ENCODE measurements at regions not wholly inside any gene's neighbourhood (a gene's known extent, or its start where the extent isn't known, plus 50 kb on each side); places are given as distances from the start of the nearest gene placed in this dataset.
"Not testable (repeated sequence)": the region's sequence is repeated elsewhere in the genome, so short reads cannot be mapped to it uniquely, and the experiment has no call there.

DNA sequence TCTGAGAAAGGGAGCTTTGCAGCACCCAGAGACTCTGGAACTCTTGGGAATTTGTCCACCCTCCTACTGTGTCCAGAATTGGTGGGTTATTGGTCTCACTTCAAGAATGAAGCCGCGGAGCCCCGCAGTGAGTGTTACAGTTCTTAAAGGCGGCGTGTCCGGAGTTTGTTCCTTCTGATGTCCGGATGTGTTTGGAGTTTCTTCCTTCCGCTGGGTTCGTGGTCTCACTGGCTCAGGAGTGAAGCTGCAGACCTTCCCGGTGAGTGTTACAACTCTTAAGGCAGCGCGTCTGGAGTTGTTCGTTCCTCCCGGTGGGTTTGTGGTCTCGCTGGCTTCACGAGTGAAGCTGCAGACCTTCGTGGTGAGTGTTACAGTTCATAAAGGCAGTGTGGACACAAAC is 824.7 kb downstream of the LRRTM4 start:
- H3K4me3 Mint-ChIP-seq; H3K27me3 Mint-ChIP-seq; H3K27ac Mint-ChIP-seq; H3K36me3 Mint-ChIP-seq; ATAC-seq (ENCODE audit: low read depth); H3K9me3 Mint-ChIP-seq; H3K4me1 Mint-ChIP-seq; DNase-seq (ENCODE audit: low spot score in 2 of 2): not testable (repeated sequence)

DNA sequence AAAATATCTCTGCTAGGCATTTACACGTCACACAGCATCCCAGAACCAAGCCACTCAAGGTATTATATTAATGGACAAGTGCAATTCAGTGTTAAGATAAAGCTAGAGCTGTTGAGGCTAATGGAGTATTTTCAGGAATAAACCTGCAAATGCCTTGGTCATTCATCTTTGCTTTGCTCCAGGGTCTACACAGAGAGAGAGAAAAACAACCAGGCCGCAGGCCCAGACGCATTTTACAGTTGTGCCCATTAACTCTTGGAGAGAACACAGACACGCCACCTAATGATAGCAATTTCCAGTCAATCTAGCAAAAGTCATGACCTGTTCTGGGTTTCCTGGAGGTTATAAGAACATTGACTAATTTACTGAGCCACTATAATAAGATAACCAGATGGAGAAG is 829.3 kb downstream of the LRRTM4 start:
- no peaks in the 10 kb centered on the region for H3K27me3 Mint-ChIP-seq
- H3K27ac Mint-ChIP-seq: no peak overlapping the region
- DNase-seq (ENCODE audit: low spot score in 2 of 2) (no peak), ATAC-seq (ENCODE audit: low read depth) (no peak)
- H3K9me3 Mint-ChIP-seq: peaks cover 5% of the 10 kb centered on the region
- no peaks in the 10 kb centered on the region for H3K36me3 Mint-ChIP-seq
- no peak overlapping the region for H3K4me3 Mint-ChIP-seq
- no peaks in the 10 kb centered on the region for H3K4me1 Mint-ChIP-seq

GRCh38 chr2:76688732-76689131 is 833.4 kb downstream of the LRRTM4 start:
- H3K27ac Mint-ChIP-seq: no peak overlapping the region
- no peaks in the 10 kb centered on the region for H3K36me3 Mint-ChIP-seq
- no peaks in the 10 kb centered on the region for H3K27me3 Mint-ChIP-seq
- DNase-seq (ENCODE audit: low spot score in 2 of 2) (no peak), ATAC-seq (ENCODE audit: low read depth) (no peak)
- H3K9me3 Mint-ChIP-seq: peaks cover 3% of the 10 kb centered on the region
- H3K4me1 Mint-ChIP-seq: no peaks in the 10 kb centered on the region
- no peak overlapping the region for H3K4me3 Mint-ChIP-seq

DNA sequence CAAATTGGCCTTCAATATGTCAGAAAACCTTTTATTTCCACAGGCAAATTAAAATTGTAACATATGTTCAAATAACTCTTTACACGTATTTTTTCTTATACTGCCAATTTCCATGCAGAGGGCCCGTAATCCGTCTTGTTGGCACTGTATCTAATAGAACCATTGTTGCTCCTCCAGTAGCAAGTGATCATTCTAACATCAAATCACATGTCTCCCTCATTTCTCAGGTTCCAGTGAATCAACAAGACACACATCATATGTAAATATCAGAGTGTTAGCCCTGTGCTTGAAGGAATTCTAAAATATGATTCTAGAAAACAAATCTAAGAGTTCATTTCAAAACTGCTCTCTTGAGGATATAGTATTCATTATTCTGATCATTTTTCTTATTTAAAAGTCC is 834.3 kb downstream of the LRRTM4 start:
- H3K36me3 Mint-ChIP-seq: no peaks in the 10 kb centered on the region
- no peaks in the 10 kb centered on the region for H3K27me3 Mint-ChIP-seq
- no peak for ATAC-seq (ENCODE audit: low read depth)
- peaks cover 3% of the 10 kb centered on the region for H3K9me3 Mint-ChIP-seq
- H3K27ac Mint-ChIP-seq: no peak overlapping the region
- no peak for DNase-seq (ENCODE audit: low spot score in 2 of 2)
- no peaks in the 10 kb centered on the region for H3K4me1 Mint-ChIP-seq
- H3K4me3 Mint-ChIP-seq: no peak overlapping the region

DNA sequence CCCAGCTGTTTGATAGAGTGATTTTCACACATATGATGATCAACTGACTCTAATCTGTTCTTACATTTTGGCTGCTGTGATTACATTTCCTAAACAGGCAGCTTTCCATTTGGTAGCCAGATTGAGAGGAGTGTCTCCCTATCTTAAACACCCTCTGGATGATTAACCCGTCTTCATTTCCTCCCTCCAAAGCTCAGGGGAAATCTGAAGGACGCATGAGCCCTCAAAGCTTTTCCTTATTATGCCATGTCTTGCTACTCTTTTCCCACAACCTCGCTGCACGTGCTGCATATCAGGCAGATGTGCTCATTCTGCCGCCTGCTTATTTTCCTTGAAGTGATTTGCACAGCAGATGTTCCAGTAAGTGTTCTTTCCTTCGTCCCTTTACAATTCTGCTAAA is 837.4 kb downstream of the LRRTM4 start:
- Mint-ChIP-seq H3K9me3 (peaks cover 6% of the 10 kb centered on the region), H3K27me3 (no peaks in the 10 kb centered on the region), H3K36me3 (no peaks in the 10 kb centered on the region), H3K4me1 (no peaks in the 10 kb centered on the region), H3K4me3 (no peak overlapping the region), H3K27ac (no peak overlapping the region)
- DNase-seq (ENCODE audit: low spot score in 2 of 2): no peak
- ATAC-seq (ENCODE audit: low read depth): no peak

- Mint-ChIP-seq H3K36me3 (no peaks in the 10 kb centered on the region), H3K4me3 (no peak overlapping the region), H3K27ac (no peak overlapping the region), H3K9me3 (peaks cover 3% of the 10 kb centered on the region), H3K27me3 (no peaks in the 10 kb centered on the region), H3K4me1 (no peaks in the 10 kb centered on the region)
- ATAC-seq (ENCODE audit: low read depth): no peak
- DNase-seq (ENCODE audit: low spot score in 2 of 2): no peak
Observed at GRCh38 chr2:76679025-76679396, 843.2 kb downstream of the LRRTM4 start.

DNA sequence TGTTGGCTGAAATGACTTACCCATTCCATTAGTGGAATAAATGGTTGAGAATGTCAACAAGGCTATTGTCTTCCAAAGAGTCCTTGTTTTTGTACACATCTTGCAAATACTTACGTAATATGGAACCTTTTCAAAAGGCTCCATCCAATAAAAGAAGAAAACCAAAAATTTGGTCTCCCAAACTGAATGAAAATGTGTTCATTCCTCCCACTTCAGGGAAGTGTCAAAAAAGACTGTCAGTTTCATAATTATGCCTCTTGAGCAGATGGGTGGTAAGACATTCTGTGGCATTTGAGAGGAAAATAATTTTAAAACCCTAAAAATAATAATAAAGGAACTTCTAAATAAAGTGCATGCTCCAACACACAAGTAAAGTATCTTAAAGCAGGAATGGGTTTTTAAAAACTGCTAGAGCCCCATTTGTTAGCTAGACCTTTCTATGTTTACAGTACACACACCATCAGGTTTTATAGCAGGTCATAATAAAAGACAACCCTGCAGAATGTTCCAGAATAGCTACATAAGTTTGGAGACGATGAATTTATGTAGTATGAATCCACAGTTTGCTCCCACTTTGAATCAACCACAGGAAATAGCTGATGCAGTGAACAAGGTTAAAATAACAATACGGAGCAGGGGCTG is 843.7 kb downstream of the LRRTM4 start:
- H3K36me3 Mint-ChIP-seq: no peaks in the 10 kb centered on the region
- DNase-seq (ENCODE audit: low spot score in 2 of 2) (no peak), ATAC-seq (ENCODE audit: low read depth) (no peak)
- no peak overlapping the region for H3K4me3 Mint-ChIP-seq
- no peak overlapping the region for H3K27ac Mint-ChIP-seq
- no peaks in the 10 kb centered on the region for H3K27me3 Mint-ChIP-seq
- H3K4me1 Mint-ChIP-seq: no peaks in the 10 kb centered on the region
- H3K9me3 Mint-ChIP-seq: peaks cover 3% of the 10 kb centered on the region

GRCh38 chr2:76675212-76675611 is 847.0 kb downstream of the LRRTM4 start:
- ATAC-seq (ENCODE audit: low read depth) (no peak), DNase-seq (ENCODE audit: low spot score in 2 of 2) (no peak)
- no peaks in the 10 kb centered on the region for H3K27me3 Mint-ChIP-seq
- H3K4me3 Mint-ChIP-seq: no peak overlapping the region
- no peaks in the 10 kb centered on the region for H3K4me1 Mint-ChIP-seq
- H3K27ac Mint-ChIP-seq: no peak overlapping the region
- no peaks in the 10 kb centered on the region for H3K36me3 Mint-ChIP-seq
- no peaks in the 10 kb centered on the region for H3K9me3 Mint-ChIP-seq

GRCh38 chr2:76672798-76673197 is 849.4 kb downstream of the LRRTM4 start:
- Mint-ChIP-seq H3K27ac (no peak overlapping the region), H3K27me3 (no peaks in the 10 kb centered on the region)
- ATAC-seq (ENCODE audit: low read depth): no peak

GRCh38 chr2:76669966-76670465 is 852.2 kb downstream of the LRRTM4 start:
- Mint-ChIP-seq H3K27me3 (no peaks in the 10 kb centered on the region), H3K36me3 (no peaks in the 10 kb centered on the region), H3K9me3 (no peaks in the 10 kb centered on the region), H3K4me1 (no peaks in the 10 kb centered on the region), H3K27ac (no peak overlapping the region), H3K4me3 (no peak overlapping the region)
- no peak for ATAC-seq (ENCODE audit: low read depth)
- DNase-seq (ENCODE audit: low spot score in 2 of 2): no peak

More at GRCh38 chr2:76672798-76673197, 849.4 kb downstream of the LRRTM4 start:
- H3K9me3 Mint-ChIP-seq: no peaks in the 10 kb centered on the region
- DNase-seq (ENCODE audit: low spot score in 2 of 2): no peak
- no peaks in the 10 kb centered on the region for H3K36me3 Mint-ChIP-seq
- H3K4me1 Mint-ChIP-seq: no peaks in the 10 kb centered on the region
- H3K4me3 Mint-ChIP-seq: no peak overlapping the region

DNA sequence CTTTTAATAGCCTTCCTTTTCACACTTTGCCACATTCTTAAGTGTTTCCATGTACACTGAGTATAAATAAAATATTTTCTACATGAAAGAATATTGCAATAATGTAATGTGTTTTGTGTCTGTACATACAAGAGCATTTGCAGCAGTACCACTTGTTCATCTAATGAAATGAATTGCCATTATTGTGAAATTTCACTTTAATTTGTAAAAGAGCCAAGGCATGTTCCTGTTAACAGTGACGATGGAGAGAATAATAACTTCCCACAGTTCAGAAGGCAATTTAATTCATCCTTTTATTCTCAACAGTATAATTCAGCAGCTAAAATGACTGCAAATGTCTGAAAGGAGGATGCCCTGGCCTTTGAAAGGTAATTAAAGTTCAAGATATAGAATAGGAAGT is 853.9 kb downstream of the LRRTM4 start:
- DNase-seq (ENCODE audit: low spot score in 2 of 2): no peak
- H3K36me3 Mint-ChIP-seq: no peaks in the 10 kb centered on the region
- H3K27me3 Mint-ChIP-seq: no peaks in the 10 kb centered on the region
- no peak overlapping the region for H3K27ac Mint-ChIP-seq
- no peaks in the 10 kb centered on the region for H3K9me3 Mint-ChIP-seq
- H3K4me1 Mint-ChIP-seq: no peaks in the 10 kb centered on the region
- no peak for ATAC-seq (ENCODE audit: low read depth)
- no peak overlapping the region for H3K4me3 Mint-ChIP-seq

DNA sequence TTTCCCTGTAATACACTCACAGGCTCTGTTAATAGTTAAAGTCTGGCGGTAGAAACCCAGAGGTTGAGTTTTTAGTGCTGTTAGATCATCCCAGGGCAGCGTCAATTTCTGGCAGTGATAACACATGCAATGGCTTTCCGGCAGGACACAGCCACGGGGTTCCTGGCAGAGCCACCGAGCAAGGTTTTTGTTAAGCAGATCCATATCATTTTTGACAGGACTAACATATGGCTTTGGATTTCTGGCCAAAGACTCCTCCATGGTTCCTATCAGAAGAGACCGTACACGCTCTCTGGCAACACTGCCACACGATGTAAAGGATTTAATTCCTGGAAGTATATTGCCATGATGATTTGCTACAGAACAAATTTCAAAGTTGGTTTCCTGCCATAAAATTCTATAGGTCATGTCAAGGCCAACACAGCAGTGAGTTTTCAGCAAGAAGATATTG is 854.3 kb downstream of the LRRTM4 start:
- Mint-ChIP-seq H3K27ac (no peak overlapping the region), H3K4me3 (no peak overlapping the region), H3K27me3 (no peaks in the 10 kb centered on the region), H3K9me3 (no peaks in the 10 kb centered on the region), H3K4me1 (no peaks in the 10 kb centered on the region), H3K36me3 (no peaks in the 10 kb centered on the region)
- DNase-seq (ENCODE audit: low spot score in 2 of 2) (no peak), ATAC-seq (ENCODE audit: low read depth) (no peak)

DNA sequence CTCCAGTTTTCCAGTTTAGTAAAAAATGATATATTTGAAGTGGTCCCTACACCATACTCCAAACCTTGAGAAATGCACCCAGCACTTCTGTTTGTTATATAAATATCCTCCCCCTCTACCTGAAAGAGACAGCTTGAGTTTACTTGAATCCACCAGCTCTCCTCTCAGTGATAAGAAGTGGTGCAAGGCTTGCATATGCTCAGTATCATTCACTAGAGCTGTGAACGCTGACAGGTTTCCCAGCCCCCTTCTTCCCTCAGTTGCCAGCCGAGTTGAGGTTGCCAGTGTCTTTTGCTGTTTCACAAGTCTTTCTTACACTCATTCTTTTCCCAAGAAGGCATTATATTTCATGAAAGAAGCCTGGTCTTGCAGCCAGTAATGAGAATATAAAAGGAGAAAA is 880.0 kb downstream of the LRRTM4 start:
- Mint-ChIP-seq H3K4me3 (no peak overlapping the region), H3K27ac (no peak overlapping the region), H3K36me3 (no peaks in the 10 kb centered on the region), H3K9me3 (peaks cover 6% of the 10 kb centered on the region), H3K27me3 (no peaks in the 10 kb centered on the region), H3K4me1 (no peaks in the 10 kb centered on the region)
- ATAC-seq (ENCODE audit: low read depth) (no peak), DNase-seq (ENCODE audit: low spot score in 2 of 2) (no peak)

- no peak overlapping the region for H3K4me3 Mint-ChIP-seq
- H3K27me3 Mint-ChIP-seq: no peaks in the 10 kb centered on the region
- DNase-seq (ENCODE audit: low spot score in 2 of 2) (no peak), ATAC-seq (ENCODE audit: low read depth) (no peak)
- H3K4me1 Mint-ChIP-seq: no peaks in the 10 kb centered on the region
- H3K36me3 Mint-ChIP-seq: no peaks in the 10 kb centered on the region
- H3K9me3 Mint-ChIP-seq: peaks cover 6% of the 10 kb centered on the region
- H3K27ac Mint-ChIP-seq: no peak overlapping the region
Observed at GRCh38 chr2:76641506-76641905, 880.7 kb downstream of the LRRTM4 start.

GRCh38 chr2:76640905-76641304 is 881.3 kb downstream of the LRRTM4 start:
- H3K9me3 Mint-ChIP-seq: peaks cover 5% of the 10 kb centered on the region
- no peaks in the 10 kb centered on the region for H3K4me1 Mint-ChIP-seq
- H3K27ac Mint-ChIP-seq: no peak overlapping the region
- DNase-seq (ENCODE audit: low spot score in 2 of 2) (no peak), ATAC-seq (ENCODE audit: low read depth) (no peak)
- no peak overlapping the region for H3K4me3 Mint-ChIP-seq
- H3K27me3 Mint-ChIP-seq: no peaks in the 10 kb centered on the region
- no peaks in the 10 kb centered on the region for H3K36me3 Mint-ChIP-seq

All from memory B cell (primary cell).